ENCODE measurements at regions not wholly inside any gene's neighbourhood (a gene's known extent, or its start where the extent isn't known, plus 50 kb on each side); places are given as distances from the start of the nearest gene placed in this dataset.

DNA sequence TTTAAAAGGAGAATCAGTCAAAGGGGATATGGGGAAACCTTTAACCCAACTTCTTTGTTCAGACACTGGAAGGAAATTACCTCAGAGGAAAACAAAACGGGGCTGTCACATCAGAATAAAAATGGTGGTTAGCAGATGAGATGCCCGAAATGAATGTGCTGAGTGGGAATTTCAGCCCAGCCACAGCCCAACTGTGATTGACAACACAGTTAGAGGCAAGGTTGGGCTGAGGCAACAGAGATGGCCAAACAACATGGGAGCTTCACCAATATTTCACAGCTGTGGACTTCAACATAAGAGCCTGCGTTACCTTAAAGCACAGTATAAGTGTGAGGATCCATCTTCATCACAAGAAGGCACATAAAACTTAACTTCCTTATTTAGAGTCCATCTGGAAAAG lies 133.5 kb upstream of the PTPRZ1 start:
- no peak for TF ChIP-seq POLR2A (IDR thresholded peaks at IDR 0.05; ENCODE audit: low read depth, low read length)
- TF ChIP-seq, protein P1, sequence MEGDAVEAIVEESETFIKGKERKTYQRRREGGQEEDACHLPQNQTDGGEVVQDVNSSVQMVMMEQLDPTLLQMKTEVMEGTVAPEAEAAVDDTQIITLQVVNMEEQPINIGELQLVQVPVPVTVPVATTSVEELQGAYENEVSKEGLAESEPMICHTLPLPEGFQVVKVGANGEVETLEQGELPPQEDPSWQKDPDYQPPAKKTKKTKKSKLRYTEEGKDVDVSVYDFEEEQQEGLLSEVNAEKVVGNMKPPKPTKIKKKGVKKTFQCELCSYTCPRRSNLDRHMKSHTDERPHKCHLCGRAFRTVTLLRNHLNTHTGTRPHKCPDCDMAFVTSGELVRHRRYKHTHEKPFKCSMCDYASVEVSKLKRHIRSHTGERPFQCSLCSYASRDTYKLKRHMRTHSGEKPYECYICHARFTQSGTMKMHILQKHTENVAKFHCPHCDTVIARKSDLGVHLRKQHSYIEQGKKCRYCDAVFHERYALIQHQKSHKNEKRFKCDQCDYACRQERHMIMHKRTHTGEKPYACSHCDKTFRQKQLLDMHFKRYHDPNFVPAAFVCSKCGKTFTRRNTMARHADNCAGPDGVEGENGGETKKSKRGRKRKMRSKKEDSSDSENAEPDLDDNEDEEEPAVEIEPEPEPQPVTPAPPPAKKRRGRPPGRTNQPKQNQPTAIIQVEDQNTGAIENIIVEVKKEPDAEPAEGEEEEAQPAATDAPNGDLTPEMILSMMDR (conservative IDR thresholded peaks at IDR 0.05; ENCODE audit: low read depth, low read length) = no peak
- TF ChIP-seq MAZ (IDR thresholded peaks at IDR 0.05; ENCODE audit: borderline replicate concordance, low read depth, low read length) = no peak
- TF ChIP-seq RAD21 (IDR thresholded peaks at IDR 0.05; ENCODE audit: low read length) = no peak
- no peak for TF ChIP-seq MXI1 (IDR thresholded peaks at IDR 0.05; ENCODE audit: borderline replicate concordance, low read depth, low read length)
- no peak for TF ChIP-seq RCOR1 (IDR thresholded peaks at IDR 0.05; ENCODE audit: insufficient replicate concordance, low read length)
- TF ChIP-seq BHLHE40 (IDR thresholded peaks at IDR 0.05; ENCODE audit: low read depth, low read length) = no peak

All from IMR-90 (cell line).